B cell (primary cell): ENCODE measurements at regions not wholly inside any gene's neighbourhood (a gene's known extent, or its start where the extent isn't known, plus 50 kb on each side); places are given as distances from the start of the nearest gene placed in this dataset.

ENCODE experiments used
- ATAC-seq: fragments of 200-7000 bp; cut with Tn5 transposase; one replicate; pipeline ENCODE4 v1.10.0; 2021; ENCODE audit warnings: low read depth, mild to moderate bottlenecking, moderate number of reproducible peaks, moderate library complexity
- CTCF ChIA-PET: fragments of 350-600 bp; sonication (Branson Sonifier 250); formaldehyde crosslinking; loops from one replicate; lab custom pipeline; 2021; ENCODE audit warnings: antibody characterized with exemption, inconsistent platforms; lab: Charles Lee
- POLR2A ChIA-PET: fragments of 350-600 bp; sonication (Branson Sonifier 250); formaldehyde crosslinking; loops from one replicate; lab custom pipeline; 2021; ENCODE audit warnings: antibody characterized with exemption; lab: Charles Lee
- DNase-seq: peaks from one replicate; pipeline ENCODE4 v3.0.0; 2013
- H2AFZ ChIP-seq: 2 replicates; pipeline ENCODE4 v1.6.1; 2012; ENCODE audit warnings: mild to moderate bottlenecking, low read depth, low read length; ENCODE audit not compliant: insufficient read depth, poor library complexity, severe bottlenecking
- H3K27ac ChIP-seq, 2 donors: 1 replicate in 1 of 2; 2 replicates in 1 of 2; pipeline ENCODE4 v1.5.1; 2012 to 2013; ENCODE audit warnings: low read length in 2 of 2, mild to moderate bottlenecking in 2 of 2, moderate library complexity in 1 of 2
- H3K27me3 ChIP-seq, 4 experiments: fragments of 200-600 bp in 1 of 4; sonication (generic) in 1 of 4; replicated peaks in 1 of 4; 1 replicate in 2 of 4; 2 replicates in 2 of 4; pipeline versions ENCODE4 v1.6.1 to v1.7.0; 2013 to 2016; ENCODE audit warnings: low read length in 3 of 4, mild to moderate bottlenecking in 2 of 4, mixed read lengths in 1 of 4, moderate library complexity in 1 of 4; ENCODE audit not compliant: insufficient read depth in 4 of 4, control insufficient read depth in 3 of 4; ENCODE audit errors: control extremely low read depth in 1 of 4
- H3K36me3 ChIP-seq, 2 experiments: replicated peaks in 1 of 2; 1 replicate in 1 of 2; 2 replicates in 1 of 2; pipeline versions ENCODE4 v1.6.1 to v1.7.1; 2013; ENCODE audit warnings: low read length in 1 of 2; ENCODE audit not compliant: insufficient read depth in 2 of 2, control insufficient read depth in 1 of 2; ENCODE audit errors: control extremely low read depth in 1 of 2, extremely low read depth in 1 of 2
- H3K4me1 ChIP-seq, 2 donors: fragments of 200-600 bp in 1 of 2; sonication (generic) in 1 of 2; 1 replicate in 1 of 2; 2 replicates in 1 of 2; pipeline versions ENCODE4 v1.5.1 to v1.6.1; 2013 to 2017; ENCODE audit warnings: low read length in 2 of 2; ENCODE audit not compliant: control insufficient read depth in 2 of 2, insufficient read depth in 2 of 2
- H3K4me2 ChIP-seq: replicated peaks from 2 replicates; pipeline ENCODE3; 2012; ENCODE audit warnings: mild to moderate bottlenecking, low read depth, low read length; ENCODE audit not compliant: poor library complexity, severe bottlenecking
- H3K4me3 ChIP-seq, 5 experiments: fragments of 200-600 bp in 1 of 5; sonication (generic) in 1 of 5; 1 replicate in 3 of 5; 2 replicates in 2 of 5; pipeline versions ENCODE4 v1.5.1 to v1.7.0; 2011 to 2016; ENCODE audit warnings: low read length in 4 of 5, mild to moderate bottlenecking in 4 of 5, low read depth in 2 of 5, control low read depth in 1 of 5, moderate library complexity in 1 of 5; ENCODE audit not compliant: insufficient read depth in 1 of 5; ENCODE audit errors: control extremely low read depth in 1 of 5, extremely low read depth in 1 of 5
- H3K79me2 ChIP-seq: fragments of 200-600 bp; sonication (generic); one replicate; pipeline ENCODE4 v1.6.0; 2016; ENCODE audit warnings: low read length; ENCODE audit not compliant: control insufficient read depth, insufficient read depth
- H3K9ac ChIP-seq: fragments of 200-600 bp; sonication (generic); 2 replicates; pipeline ENCODE4 v1.6.1; 2017; ENCODE audit warnings: mild to moderate bottlenecking, low read length, moderate library complexity
- H3K9me3 ChIP-seq, 3 donors: one replicate each; pipeline versions ENCODE4 v1.6.1 to v1.7.1; 2013; ENCODE audit warnings: low read length in 2 of 3; ENCODE audit not compliant: control insufficient read depth in 2 of 3, insufficient read depth in 1 of 3; ENCODE audit errors: control extremely low read depth in 1 of 3
- H4K20me1 ChIP-seq: 2 replicates; pipeline ENCODE4 v1.6.0; 2012; ENCODE audit warnings: mild to moderate bottlenecking, low read length; ENCODE audit not compliant: insufficient read depth, control insufficient read depth, poor library complexity, severe bottlenecking
- H3K27ac Mint-ChIP-seq: one replicate; pipeline ENCODE4 v1.8.0; 2021; ENCODE audit warnings: mixed read lengths
- H3K27me3 Mint-ChIP-seq: one replicate; pipeline ENCODE4 v1.8.0; 2021; ENCODE audit warnings: mixed read lengths
- H3K4me1 Mint-ChIP-seq: one replicate; pipeline ENCODE4 v1.8.0; 2021; ENCODE audit warnings: mixed read lengths
- H3K4me3 Mint-ChIP-seq: one replicate; pipeline ENCODE4 v1.8.0; 2021; ENCODE audit warnings: mixed read lengths
- H3K9me3 Mint-ChIP-seq: one replicate; pipeline ENCODE4 v1.8.0; 2022; ENCODE audit warnings: mixed read lengths; ENCODE audit not compliant: insufficient read depth
- EZH2 ChIP-seq: IDR thresholded peaks from 2 replicates; pipeline ENCODE4 v1.6.1; 2012; ENCODE audit warnings: borderline replicate concordance, low read depth, mild to moderate bottlenecking, moderate library complexity, low read length; ENCODE audit not compliant: insufficient read depth, poor library complexity, severe bottlenecking
- WGBS: methylation state at CpG from one replicate; pipeline ENCODE4 v1.1.5; 2013; ENCODE audit warnings: missing lambda C conversion rate; ENCODE audit not compliant: insufficient coverage; 5-methylcytosine and 5-hydroxymethylcytosine counted together
- intact Hi-C: fragments of 100-400 bp; cut with micrococcal nuclease; formaldehyde crosslinking; loops from one replicate; pipeline ENCODE4 v1.10.0; 2022
- TF ChIP-seq, protein P1 (sequence below): fragments of 200-600 bp; IDR thresholded peaks from one replicate; pipeline ENCODE4 v1.8.0; 2022; ENCODE audit warnings: antibody characterized with exemption, mild to moderate bottlenecking

DNA sequence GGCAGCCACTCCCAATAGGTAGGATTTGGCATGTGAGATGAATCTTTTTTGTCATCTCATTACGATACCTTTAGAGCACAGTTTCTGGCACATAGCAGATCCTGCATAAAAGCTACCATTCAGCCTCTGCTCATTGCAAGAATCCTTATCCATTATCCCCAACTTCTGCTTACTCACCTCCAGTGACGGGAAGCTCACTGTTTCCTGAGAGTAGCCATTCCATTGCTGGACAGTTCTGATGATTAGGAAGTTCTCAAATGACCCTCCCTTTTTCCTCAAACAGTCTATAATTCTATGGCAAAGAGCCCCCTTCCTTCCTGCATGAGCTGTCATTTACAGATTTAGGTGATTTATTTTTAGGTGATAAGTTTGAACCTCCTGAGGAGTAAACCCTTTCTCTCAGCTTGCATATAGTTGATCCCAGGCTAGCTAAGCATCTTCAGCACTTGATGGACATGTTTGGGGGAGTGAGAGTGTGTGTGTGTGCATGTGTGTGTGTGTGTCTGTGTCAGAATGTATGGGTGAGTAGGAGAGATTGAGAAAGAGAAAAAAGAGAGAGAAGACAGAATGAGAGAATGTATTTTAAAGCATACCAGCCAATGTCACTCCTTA is 109.7 kb downstream of the LSM3 start:
- no peaks in the 10 kb centered on the region for H3K9me3 ChIP-seq
- no peak for ATAC-seq
- 80% methylated on average over 1 of the region's 2 CpGs for WGBS

DNA sequence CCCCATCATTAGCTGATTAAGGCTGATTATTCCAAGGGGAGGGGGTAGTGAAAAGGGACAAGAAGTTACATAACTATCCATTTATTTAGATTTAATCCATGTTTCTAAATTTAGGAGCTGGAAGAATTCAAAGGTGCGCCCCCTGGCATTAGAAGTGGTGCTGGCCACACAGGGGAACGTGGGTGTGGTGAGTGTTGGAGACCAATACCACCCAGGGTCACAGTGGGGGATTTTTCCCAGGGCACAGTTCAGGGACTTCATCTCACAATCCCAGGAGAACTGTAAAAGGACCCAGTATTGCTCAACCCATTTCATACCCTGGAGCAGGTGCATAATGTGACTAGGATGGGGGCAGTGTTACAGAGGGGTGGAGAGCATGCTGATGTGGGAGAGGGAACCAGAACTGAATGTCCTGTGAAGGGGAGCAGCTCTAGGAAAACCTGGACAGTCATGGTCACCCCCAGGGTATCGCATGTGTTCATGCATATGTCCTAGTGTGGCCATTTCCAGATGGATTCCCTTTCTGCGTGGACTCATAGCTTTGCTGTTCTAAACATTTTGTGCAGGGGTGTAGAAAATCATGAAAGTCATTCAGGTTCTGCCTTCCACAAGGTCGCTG is 110.3 kb downstream of the LSM3 start:
- POLR2A ChIA-PET, result no interaction called here
- Mint-ChIP-seq H3K27ac (no peak overlapping the region), H3K27me3 (peaks cover 5% of the 10 kb centered on the region), H3K4me3 (no peak overlapping the region), H3K4me1 (no peaks in the 10 kb centered on the region), H3K9me3 (no peaks in the 10 kb centered on the region)
- Histone ChIP-seq H3K36me3 (no peaks in the 10 kb centered on the region), H3K27ac (no peak overlapping the region), H3K9ac (no peak overlapping the region), H3K9me3 (no peaks in the 10 kb centered on the region), H3K79me2 (no peaks in the 10 kb centered on the region), H2AFZ (no peak overlapping the region), H3K4me3 (no peak overlapping the region), H3K27me3 (peaks cover 0 to 3% (median 0%) of the 10 kb centered on the region in 4 experiments), H3K4me1 (no peaks in the 10 kb centered on the region), H4K20me1 (no peaks in the 10 kb centered on the region), H3K4me2 (no peak overlapping the region)
- intact Hi-C loops, result no loop called here
- TF ChIP-seq, protein P1, sequence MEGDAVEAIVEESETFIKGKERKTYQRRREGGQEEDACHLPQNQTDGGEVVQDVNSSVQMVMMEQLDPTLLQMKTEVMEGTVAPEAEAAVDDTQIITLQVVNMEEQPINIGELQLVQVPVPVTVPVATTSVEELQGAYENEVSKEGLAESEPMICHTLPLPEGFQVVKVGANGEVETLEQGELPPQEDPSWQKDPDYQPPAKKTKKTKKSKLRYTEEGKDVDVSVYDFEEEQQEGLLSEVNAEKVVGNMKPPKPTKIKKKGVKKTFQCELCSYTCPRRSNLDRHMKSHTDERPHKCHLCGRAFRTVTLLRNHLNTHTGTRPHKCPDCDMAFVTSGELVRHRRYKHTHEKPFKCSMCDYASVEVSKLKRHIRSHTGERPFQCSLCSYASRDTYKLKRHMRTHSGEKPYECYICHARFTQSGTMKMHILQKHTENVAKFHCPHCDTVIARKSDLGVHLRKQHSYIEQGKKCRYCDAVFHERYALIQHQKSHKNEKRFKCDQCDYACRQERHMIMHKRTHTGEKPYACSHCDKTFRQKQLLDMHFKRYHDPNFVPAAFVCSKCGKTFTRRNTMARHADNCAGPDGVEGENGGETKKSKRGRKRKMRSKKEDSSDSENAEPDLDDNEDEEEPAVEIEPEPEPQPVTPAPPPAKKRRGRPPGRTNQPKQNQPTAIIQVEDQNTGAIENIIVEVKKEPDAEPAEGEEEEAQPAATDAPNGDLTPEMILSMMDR, result no peak
- no peak for TF ChIP-seq EZH2
- DNase-seq (no peak), ATAC-seq (no peak)
- CTCF ChIA-PET, result no interaction called here
- 89% methylated on average over 4 of the region's 5 CpGs for WGBS

More for the DNA sequence above, 109.7 kb downstream of the LSM3 start:
- intact Hi-C loops, result no loop called here
- ChIA-PET CTCF (no interaction called here), POLR2A (no interaction called here)
- H3K4me3 ChIP-seq, result no peak overlapping the region
- H3K27me3 ChIP-seq, result peaks cover 0 to 3% (median 0%) of the 10 kb centered on the region in 4 experiments
- no peaks in the 10 kb centered on the region for H3K4me1 ChIP-seq
- H3K9me3 Mint-ChIP-seq, result no peaks in the 10 kb centered on the region
- H3K27ac ChIP-seq, result no peak overlapping the region
- TF ChIP-seq, protein P1, result no peak
- TF ChIP-seq EZH2, result no peak
- no peak for DNase-seq
- H3K9ac ChIP-seq, result no peak overlapping the region
- no peak overlapping the region for H3K4me2 ChIP-seq
- H3K79me2 ChIP-seq, result no peaks in the 10 kb centered on the region
- no peaks in the 10 kb centered on the region for H4K20me1 ChIP-seq
- H2AFZ ChIP-seq, result no peak overlapping the region
- peaks cover 5% of the 10 kb centered on the region for H3K27me3 Mint-ChIP-seq
- no peak overlapping the region for H3K4me3 Mint-ChIP-seq
- no peak overlapping the region for H3K27ac Mint-ChIP-seq
- no peaks in the 10 kb centered on the region for H3K36me3 ChIP-seq
- no peaks in the 10 kb centered on the region for H3K4me1 Mint-ChIP-seq
